ENCODE measurements at regions not wholly inside any gene's neighbourhood (a gene's known extent, or its start where the extent isn't known, plus 50 kb on each side); places are given as distances from the start of the nearest gene placed in this dataset.

DNA sequence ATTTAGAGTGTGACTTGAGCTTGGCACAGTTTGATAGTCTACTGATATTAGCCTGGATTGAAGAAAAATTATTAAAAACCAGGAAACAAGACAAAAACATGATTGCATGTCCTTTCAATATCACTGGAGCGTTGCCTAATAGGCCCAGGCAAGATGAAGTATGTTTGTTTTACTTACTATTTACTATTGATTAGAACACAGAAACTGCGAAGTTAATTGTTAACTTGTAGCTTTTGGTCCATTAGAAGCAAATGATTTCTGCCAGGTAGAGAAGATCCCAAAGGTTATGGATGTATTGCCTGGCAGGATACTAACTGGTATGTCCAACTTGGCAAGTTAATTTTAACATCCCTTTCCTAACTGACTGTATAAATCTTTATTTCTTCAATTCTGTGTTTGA, 268.9 kb downstream of the ETNK1 start:
- DNase-seq (ENCODE audit: low spot score) = no peak
- FAIRE-seq = no peak

DNA sequence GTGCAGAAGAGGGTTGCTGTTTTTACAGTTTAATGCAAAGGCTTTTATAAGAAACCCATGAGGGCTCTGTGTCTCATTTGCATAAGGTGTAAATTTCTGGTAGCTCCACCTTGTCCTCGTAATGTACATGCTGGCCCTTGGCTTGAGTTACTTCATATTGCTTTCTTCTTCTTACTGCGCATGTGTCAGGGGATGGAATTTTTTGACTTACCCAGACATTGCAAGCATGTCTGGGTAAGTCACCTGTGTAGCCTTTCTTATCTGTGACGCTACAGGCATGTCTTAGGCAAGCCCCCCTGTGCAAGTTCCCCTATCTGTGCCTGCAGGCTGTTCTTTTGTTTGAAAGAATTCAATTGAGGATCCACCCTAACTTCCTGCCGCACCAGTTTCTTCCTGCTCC, 274.2 kb downstream of the ETNK1 start:
- DNase-seq (ENCODE audit: low spot score) (no peak), FAIRE-seq (no peak)

DNA sequence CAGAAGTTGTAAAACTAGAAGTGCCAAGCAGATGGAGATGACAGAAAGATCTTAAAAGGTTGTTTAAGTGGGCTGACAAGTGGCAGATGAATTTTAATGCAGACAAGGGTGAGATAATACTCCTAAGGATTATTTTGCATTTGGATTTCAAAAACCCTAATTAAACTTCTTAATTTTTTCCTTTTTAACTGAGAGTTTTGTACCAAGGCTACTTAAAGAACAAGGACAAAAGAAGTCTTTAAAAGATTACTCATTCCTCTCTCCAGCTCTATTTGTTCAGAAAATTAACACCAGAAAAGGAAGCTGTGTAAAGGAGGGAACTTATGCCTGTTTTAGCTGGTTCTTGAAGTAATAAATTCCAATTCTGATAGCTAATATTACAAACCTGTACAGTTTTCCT, 275.4 kb downstream of the ETNK1 start:
- no peak for DNase-seq (ENCODE audit: low spot score)
- no peak for FAIRE-seq

DNA sequence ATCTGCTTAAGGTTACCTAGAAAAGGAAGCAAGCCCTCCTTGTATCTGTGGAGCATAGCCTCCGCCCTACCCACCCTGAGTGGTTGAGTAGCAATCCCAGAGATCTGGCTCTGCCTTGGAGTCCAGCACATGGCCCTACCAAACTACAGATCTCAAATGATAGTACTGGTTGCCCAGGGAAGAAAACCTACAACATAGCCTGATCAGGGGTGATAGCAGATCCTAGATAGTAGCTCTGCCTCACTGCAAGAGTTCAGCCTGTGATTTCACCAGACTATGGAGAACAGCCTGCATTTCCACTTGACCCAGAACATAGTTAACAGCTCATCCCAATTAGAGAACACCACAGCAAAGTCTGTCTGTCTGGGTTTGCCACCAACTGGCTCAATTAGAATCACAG, 279.5 kb downstream of the ETNK1 start:
- FAIRE-seq = no peak
- DNase-seq (ENCODE audit: low spot score) = no peak

DNA sequence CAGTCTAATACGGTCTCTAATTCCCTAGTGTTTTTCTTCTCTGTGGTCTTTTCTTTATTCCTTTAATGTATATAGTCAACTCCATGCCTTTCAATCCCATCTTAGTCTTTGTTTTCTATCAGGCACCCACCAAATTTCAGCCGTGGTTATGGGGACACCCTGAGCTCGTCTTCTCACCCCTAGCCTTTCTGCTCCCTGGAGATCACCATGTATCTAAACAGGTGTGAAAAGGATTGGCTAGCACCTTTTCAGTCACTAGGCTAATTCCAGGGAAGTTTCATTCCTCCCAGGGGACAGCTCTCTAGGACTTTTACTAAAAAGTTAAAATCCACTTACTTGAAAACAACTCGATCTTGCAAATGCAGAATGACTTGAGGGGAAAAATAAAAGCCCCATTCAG, 291.3 kb downstream of the ETNK1 start:
- FAIRE-seq (no peak), DNase-seq (ENCODE audit: low spot score) (no peak)

DNA sequence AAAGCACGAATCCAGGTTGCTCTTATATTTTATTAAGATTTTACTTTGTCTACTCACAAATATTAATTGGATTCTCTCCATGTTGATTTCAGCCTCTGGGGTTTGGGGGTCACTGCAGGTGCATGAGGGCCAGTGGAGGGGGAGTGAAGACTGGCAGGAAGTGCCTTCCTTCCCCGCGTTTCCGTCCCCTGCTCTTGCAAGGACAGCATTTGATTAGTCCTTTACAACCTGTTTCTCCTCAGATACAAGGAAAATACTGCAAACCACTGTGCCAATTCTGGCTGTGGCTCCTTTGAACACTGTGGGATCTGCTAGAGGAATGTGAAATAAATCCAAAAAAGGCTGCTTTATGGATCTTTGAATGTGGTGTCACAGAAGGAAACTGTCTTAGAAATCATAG, 291.8 kb downstream of the ETNK1 start:
- DNase-seq (ENCODE audit: low spot score) (no peak), FAIRE-seq (no peak)

DNA sequence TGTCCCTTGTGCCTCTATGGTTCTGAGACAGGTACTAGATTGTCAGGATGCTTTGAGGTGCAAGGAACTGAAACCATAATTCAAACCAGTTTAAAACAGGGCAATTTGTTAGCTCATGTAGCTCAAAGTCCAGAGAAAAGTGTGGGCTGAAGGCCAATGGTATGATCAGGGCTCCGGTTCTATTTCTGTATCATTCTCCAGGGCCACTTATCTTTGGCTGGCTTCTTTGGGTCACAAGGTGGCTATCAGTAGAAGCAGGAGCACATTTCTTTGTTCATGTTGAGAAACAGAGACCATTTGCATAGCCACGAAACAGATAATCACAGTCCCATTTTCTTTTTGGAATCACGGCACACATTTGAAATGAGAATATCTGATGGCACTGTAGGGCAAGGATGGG, 294.9 kb downstream of the ETNK1 start:
- no peak for FAIRE-seq
- DNase-seq (ENCODE audit: low spot score) = no peak

DNA sequence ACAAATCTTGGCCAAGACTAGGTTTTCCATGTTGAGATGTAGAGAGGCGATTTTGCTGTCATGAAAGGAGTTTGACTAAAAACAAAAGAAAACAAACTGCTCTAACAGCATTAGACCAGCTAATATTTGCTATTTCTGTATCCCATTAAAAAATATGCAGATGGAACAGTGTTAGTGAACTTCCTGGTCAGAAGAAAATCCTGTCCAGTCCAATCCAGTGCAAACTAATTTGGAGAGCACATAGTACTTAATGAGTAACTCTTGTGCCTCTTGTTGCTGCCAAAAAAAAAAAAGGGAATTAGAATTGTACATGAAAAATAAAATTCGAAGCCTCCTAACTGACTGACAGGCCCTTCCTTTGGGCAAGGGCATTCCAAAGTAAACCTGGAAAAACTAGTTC, 298.8 kb downstream of the ETNK1 start:
- FAIRE-seq = no peak
- no peak for DNase-seq (ENCODE audit: low spot score)

DNA sequence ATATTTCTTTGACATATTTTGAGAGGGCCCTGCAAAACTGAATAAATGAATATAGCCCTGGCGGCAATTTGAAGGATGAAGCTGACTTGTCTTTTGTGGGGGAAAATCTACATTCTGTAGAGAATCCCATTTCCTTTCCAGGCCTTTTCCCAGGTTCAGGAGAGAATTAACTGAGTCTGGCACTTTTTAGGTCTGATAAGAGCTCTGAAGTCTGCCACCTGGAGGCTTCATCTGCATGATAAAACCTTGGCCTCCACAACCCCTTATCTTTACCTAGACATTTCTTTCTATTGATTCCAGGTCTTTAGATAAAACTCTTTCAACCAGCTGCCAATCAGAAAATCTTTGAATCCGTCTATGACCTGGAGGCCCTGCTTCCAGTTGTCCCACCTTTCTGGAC, 299.4 kb downstream of the ETNK1 start:
- no peak for DNase-seq (ENCODE audit: low spot score)
- FAIRE-seq = no peak

DNA sequence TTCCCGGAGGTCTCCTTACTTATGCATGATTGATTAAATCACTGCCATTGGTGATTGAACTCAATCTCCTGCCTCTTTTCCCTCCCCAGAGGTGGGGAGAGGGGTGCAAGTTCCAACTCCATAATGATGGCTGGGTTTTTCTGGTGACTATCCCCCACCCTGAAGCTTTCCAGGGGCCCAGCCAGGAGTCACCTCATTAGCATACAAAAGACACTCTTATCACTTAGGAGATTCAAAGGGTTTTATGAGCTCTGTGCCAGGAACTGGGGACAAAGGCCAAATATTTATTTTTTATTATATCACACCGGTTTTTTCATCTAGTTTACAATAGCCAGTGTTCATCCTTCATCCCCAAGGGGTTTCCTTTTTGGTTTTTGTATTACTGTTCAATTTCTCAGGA, 300.7 kb downstream of the ETNK1 start:
- FAIRE-seq (no peak), DNase-seq (ENCODE audit: low spot score) (no peak)

DNA sequence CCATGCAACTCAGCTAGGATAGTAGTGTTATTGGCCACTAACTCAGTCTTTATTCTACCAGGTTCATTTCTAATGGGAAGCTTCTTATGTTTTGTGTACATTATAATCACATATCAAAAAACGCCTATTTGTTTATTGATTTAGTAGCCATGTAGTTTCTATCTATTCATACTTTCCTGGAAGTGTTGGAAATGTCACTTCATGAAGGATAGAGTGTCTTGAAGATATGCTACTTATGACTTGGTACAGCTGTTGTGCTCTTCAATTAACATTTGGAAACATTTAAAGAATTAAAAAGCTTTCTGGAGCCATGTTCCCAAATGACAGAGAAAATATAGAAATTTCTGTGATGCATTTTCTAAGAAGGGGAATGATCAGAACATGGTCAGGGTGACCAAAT, 307.5 kb downstream of the ETNK1 start:
- no peak for FAIRE-seq
- no peak for DNase-seq (ENCODE audit: low spot score)

DNA sequence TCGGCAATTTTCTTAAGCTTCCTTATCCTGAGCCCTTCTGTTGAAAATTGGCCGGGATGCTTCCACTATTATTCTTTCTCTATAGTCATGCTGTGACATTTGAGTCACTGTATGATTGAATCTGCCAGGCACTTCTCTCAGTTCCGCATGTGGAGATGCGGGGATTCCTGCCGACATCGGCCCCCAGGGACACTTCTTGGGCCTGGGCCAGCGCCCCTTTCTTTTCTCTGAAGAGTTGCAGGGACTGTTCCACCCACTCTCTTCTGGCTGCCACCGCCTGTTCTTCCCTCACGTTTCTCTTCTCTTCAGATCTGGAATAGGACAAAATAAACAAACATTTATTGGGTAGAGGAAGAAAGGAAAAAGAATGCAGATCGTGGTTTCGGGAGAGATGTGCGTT, 310.1 kb downstream of the ETNK1 start:
- peak; percentile 40 for DNase-seq (ENCODE audit: low spot score)
- FAIRE-seq = no peak

DNA sequence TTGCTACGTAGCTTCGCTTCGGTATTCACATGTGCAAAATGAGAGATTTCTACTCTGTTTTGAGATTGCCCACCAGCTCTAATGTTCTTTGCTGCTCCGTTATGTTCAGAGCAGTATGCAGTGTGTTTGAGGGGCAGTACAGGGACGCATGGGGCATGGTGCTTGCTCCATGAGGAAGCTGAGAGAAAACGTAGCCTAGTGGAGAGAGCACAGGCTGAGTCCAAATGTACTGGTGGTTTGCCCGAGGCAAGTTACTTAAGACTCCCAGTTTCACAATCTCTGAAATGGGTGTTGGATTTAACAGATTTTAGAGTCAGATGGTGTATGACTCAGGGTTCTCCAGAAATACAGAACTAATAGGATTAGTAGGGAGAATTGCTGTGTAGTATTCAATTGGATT, 310.5 kb downstream of the ETNK1 start:
- no peak for FAIRE-seq
- peak; percentile 7 for DNase-seq (ENCODE audit: low spot score)

DNA sequence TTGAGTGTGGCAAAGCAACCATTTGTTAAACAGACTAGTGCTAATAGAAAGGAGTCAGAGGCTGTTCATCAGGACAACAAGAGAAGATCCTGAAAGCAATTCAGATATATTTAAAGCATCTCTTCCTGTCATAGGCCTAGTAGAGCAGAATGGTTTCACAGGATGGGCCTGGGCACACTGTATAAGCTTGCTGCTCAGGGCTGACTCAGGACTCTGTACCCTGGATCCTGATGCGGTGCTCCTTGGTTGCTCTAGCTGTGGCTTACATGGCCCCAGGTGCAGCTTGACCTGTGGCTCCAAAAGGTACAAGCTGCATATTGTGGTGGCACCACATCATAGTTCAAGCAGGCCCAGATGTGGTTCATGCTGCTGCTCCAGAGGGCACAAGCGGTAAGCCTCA, 313.4 kb downstream of the ETNK1 start:
- no peak for FAIRE-seq

DNA sequence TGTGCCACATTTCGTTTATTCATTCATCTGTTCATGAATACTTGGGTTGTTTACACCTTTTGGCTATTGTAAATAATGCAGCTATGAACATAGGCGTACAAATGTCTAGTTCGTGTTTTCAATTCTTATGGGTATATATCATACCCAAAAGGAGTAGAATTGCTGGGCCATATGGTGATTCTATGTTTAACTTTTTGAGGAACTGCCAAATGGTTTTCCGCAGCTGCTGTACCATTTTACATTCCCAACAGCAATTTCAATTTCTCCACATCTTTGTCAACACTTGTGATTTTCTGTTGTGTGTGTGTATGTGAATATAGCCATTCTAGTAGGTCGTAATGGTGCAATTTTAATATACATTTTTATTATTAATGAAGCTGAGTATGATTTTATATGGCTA, 326.2 kb downstream of the ETNK1 start:
- FAIRE-seq (no peak), DNase-seq (ENCODE audit: low spot score) (no peak)

More for the DNA sequence above, 313.4 kb downstream of the ETNK1 start:
- no peak for DNase-seq (ENCODE audit: low spot score)

DNA sequence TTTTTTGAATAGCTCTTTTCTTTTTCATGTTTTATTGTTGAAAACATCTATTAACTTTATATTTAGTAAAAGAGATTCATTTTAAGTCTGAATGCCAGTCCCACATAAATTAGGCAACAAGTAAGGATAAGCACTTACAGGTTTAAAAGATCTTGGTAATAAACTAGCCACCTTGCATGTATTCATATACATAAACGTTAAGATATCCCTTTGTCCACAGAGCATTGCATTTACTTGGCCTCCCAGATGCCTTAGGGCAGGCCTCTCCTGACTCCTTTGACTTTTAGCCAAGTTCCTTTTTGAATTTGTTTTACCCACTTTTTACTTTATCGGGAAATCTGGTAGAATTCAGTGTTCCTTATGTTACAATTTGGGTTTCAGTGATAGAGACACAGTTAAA, 331.7 kb downstream of the ETNK1 start:
- no peak for FAIRE-seq
- DNase-seq (ENCODE audit: low spot score) = no peak

DNA sequence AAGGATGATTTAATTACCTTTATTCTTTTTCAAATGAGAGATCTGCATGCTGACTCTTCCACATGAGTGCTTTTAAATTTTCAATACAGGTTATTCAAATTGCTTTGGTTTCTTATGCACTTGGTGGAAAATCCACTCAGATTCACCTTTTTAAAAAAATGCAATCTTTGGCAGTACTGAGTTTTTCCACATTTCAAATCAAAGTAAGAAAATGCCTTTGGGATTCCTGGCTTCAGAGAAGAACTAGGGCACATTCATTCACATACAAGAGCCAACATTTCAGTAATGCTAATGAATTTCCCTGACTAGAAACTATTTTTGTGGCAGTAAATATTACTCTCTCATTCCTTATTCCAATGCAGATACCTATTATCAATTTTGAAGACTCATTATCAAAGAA, 342.2 kb downstream of the ETNK1 start:
- no peak for DNase-seq (ENCODE audit: low spot score)
- no peak for FAIRE-seq

DNA sequence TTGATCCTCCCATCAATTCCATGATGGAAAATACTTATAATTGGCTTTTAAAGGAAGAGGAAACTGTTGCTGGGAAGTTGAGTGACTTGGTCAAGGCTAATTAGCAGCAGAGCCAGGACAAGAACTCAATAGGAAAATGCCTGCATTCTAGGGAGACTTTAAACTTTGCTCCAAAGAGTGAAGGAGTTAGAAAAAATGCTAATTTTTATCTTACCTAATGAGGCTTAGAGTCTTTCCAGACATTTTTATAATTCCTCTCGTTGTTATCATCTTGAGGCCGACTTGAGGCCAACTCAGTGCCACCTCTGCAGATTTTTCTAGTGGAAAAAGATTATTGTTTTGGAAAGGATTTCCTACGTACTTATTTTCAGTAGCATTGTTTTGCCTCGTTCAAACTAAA, 344.6 kb downstream of the ETNK1 start:
- DNase-seq (ENCODE audit: low spot score) (no peak), FAIRE-seq (no peak)

DNA sequence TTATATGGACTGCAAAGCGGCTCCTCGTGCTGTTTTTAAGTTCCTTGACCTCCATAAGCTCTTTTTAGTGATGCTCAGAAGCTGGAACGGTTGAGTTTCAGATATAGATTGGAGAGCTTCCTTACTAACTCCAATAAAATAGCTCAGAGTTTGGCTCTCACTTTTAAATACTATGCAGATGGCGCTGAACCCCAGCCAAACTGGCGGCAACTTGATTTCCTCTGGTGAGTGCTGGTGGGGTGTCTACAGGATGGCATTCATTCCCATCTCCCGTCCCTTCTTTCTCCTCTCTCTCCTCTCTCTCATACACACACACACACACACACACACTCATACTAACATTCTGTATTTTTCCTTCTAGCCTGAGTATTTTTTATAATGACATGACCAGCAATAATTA, 346.3 kb downstream of the ETNK1 start:
- no peak for FAIRE-seq
- no peak for DNase-seq (ENCODE audit: low spot score)

DNA sequence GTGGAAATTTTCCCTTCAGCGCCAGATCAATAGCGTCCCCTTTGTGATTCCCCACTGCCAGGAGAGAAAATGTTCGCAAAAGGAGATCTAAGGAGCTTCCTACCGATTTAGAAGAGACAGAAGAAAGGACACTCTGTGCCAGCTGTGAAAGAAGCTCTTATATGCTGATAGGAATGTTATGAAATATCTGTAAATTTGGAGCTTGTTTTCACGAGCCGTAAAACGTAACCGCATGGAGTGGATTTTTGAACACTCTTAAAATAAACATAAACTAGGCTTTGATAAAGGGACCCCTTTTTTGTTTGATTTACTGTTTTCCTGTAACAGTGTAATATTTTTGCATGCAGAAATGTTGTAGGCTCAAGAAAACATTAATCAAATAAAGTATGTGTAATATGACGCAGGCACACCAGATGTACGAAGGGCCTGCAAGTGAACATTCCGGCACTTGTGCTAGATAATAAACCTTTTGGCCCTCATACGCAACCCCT, 346.8 kb downstream of the ETNK1 start:
- DNase-seq (ENCODE audit: low spot score) (no peak), FAIRE-seq (no peak)

DNA sequence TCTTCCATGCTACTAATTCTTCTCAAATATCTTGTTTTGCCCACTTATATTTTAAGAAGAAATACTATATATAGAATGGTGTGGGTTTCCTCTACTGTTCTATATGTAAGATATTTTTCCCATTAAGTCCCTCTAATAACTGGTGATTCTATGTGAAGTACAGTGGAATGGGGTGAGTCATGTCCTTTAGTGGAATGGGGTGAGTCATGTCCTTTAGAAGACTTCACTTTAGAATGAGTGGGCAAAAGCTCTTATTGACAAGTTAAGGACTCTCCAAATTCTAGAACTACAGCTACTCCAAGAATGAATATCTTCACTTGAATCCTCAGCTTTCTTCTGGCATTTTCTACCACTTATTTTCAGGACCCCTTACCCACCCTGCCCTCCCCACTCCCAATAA, 349.9 kb downstream of the ETNK1 start:
- FAIRE-seq = no peak
- peak; percentile 48 for DNase-seq (ENCODE audit: low spot score)

DNA sequence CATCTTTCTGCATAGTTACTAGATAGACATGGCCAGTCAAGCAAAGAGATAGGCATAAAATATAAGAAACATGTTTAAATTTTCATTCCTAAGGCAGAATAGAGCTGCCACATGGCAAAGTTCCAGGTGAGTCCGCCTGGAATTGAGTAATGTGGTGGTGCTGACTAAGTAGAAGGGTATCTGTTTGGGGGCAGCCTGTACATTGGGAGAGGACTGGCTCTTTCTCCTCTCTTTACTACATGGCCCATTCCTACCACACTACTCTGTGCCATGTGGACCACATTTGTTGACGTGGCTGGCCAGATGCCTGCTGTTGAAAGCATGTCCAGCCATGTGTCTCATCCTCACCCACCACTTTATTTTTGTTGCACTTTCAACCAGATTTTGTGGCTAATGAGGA, 354.0 kb downstream of the ETNK1 start:
- peak; percentile 93 for FAIRE-seq
- peak; percentile 87 for DNase-seq (ENCODE audit: low spot score)

DNA sequence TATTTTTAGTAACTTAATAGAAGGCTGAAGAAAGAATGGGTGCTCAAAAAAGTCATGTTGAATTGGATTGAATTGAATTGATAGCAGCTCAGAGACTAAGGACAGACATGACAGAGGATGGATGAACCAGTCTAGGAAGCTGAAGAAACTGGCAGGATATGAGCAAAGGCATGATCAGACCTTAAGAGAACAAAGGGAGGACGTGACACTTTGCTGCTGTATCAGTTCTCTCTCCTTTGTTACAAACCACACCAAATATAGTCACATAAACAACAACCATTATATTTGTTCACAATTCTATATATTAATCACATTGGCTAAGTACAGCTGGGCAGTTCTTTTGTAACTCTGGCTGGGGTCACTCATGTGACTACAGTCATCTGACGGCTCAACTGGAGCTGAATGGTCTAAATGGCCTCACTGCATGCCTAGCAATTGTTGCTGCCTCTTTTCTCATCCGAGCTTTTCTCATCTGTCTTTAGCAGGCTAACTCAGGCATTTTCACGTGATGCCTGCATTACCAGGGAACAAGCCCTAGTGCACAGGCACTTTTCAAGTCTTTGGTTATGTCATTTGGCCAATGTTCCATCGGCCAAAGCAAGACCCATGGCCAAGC, 355.0 kb downstream of the ETNK1 start:
- DNase-seq (ENCODE audit: low spot score) (no peak), FAIRE-seq (no peak)

DNA sequence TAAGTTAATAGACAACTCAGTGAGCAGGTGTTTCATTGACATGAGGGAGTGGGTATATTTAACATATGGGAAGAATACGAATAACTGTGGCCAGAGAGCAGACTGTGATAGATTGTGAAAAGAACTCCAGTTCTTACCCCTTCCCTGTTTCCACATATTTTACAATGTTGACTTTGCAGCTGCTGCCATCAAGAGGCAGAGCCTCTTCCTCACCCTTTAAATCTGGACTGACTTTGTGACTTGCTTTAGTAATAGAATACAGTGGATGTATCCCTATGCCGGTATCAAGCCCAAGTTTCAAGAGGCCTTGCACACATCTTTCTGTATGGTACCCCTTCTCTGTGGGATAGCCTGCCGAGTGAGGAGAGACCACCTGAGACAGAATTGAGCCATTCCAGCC, 356.7 kb downstream of the ETNK1 start:
- DNase-seq (ENCODE audit: low spot score) (no peak), FAIRE-seq (no peak)
